ENCODE measurements at regions not wholly inside any gene's neighbourhood (a gene's known extent, or its start where the extent isn't known, plus 50 kb on each side); places are given as distances from the start of the nearest gene placed in this dataset.

DNA sequence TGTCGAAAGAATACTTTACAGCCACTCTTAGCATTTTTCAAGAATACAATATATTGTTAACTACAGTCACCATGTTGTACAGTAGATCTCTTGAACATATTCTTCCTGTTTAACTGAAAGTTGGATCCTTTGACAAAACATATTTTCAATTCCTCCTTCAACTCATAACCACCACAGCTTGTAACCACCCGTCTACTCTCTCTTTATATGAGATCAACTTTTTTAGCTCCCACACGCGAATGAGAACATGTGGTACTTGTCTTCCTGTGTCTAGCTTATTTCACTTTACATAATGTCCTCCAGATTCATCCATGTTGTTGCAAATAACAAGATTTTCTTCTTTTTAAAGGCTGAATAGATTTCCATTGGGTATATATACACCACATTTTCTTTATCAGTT, 338.3 kb upstream of the IGFBP7 start:
- TF ChIP-seq CREB5 (CRISPR knock-in tag; IDR thresholded peaks at IDR 0.05; ENCODE audit: low read depth): no peak
- TF ChIP-seq RARB (CRISPR knock-in tag; IDR thresholded peaks at IDR 0.05): no peak
- TF ChIP-seq CSDC2 (CRISPR knock-in tag; IDR thresholded peaks at IDR 0.05): no peak
- TF ChIP-seq, protein P1, sequence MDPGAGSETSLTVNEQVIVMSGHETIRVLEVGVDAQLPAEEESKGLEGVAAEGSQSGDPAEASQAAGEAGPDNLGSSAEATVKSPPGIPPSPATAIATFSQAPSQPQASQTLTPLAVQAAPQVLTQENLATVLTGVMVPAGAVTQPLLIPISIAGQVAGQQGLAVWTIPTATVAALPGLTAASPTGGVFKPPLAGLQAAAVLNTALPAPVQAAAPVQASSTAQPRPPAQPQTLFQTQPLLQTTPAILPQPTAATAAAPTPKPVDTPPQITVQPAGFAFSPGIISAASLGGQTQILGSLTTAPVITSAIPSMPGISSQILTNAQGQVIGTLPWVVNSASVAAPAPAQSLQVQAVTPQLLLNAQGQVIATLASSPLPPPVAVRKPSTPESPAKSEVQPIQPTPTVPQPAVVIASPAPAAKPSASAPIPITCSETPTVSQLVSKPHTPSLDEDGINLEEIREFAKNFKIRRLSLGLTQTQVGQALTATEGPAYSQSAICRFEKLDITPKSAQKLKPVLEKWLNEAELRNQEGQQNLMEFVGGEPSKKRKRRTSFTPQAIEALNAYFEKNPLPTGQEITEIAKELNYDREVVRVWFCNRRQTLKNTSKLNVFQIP (CRISPR knock-in tag; IDR thresholded peaks at IDR 0.05; ENCODE audit: borderline replicate concordance, low read depth): no peak
- TF ChIP-seq BACH2 (CRISPR knock-in tag; IDR thresholded peaks at IDR 0.05; ENCODE audit: borderline replicate concordance): no peak
- ATAC-seq: no peak

DNA sequence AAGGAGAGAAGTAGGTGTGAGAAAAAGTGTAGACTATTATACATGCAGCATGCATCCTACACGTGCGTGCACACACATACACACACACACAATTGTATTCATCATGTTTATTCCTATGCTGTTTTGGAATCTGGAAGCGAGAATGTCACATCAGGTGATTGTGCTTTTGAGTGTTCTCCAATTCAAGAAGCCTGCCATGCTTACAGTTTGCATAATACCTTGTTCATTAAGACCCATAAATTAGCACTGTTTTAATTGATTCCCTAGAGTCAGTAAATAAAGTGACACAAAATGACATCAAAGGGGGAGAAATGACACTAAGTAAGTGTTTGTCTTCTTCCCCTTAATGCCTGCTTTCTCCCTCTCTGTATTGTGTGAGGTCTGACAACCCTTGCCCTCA, 336.1 kb upstream of the IGFBP7 start:
- TF ChIP-seq CSDC2 (CRISPR knock-in tag; IDR thresholded peaks at IDR 0.05): no peak
- TF ChIP-seq OSR1 (CRISPR knock-in tag; IDR thresholded peaks at IDR 0.05): no peak
- no peak for TF ChIP-seq TOX (CRISPR knock-in tag; IDR thresholded peaks at IDR 0.05; ENCODE audit: borderline replicate concordance)
- TF ChIP-seq ZC3H10 (CRISPR knock-in tag; IDR thresholded peaks at IDR 0.05): no peak
- ATAC-seq: no peak

DNA sequence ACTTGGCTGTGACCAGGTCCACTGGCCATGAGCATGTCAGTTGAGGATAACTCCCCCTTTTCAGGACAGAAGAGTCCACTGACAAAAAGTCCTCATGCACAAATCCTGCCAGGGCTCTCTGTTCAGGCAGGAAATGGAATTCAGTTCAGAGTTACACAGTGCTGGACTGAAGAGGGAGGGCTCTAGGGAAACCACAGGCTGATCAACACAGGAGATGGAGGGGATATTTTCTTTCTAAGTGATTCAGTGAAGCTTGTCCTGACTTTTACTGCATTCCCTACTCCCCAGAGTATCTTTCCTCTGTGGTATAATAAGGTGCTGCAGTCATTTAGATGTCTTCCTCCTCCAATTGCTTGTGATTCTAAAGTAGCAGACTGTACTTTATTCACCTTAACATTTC, 335.5 kb upstream of the IGFBP7 start:
- ATAC-seq: no peak
- no peak for TF ChIP-seq TSHZ2 (CRISPR knock-in tag; IDR thresholded peaks at IDR 0.05)
- no peak for TF ChIP-seq OSR1 (CRISPR knock-in tag; IDR thresholded peaks at IDR 0.05)
- TF ChIP-seq ARNTL (CRISPR knock-in tag; IDR thresholded peaks at IDR 0.05; ENCODE audit: borderline replicate concordance, low read depth): no peak
- TF ChIP-seq BACH2 (CRISPR knock-in tag; IDR thresholded peaks at IDR 0.05; ENCODE audit: borderline replicate concordance): no peak
- TF ChIP-seq ZFP30 (CRISPR knock-in tag; IDR thresholded peaks at IDR 0.05): no peak
- TF ChIP-seq, protein P1 (CRISPR knock-in tag; IDR thresholded peaks at IDR 0.05; ENCODE audit: borderline replicate concordance, low read depth): no peak
- TF ChIP-seq GLIS3 (CRISPR knock-in tag; IDR thresholded peaks at IDR 0.05): no peak
- no peak for TF ChIP-seq ZNF565 (CRISPR knock-in tag; conservative IDR thresholded peaks at IDR 0.05; ENCODE audit: low read depth)
- TF ChIP-seq CREB5 (CRISPR knock-in tag; IDR thresholded peaks at IDR 0.05; ENCODE audit: low read depth): no peak
- no peak for TF ChIP-seq SNAI2 (CRISPR knock-in tag; IDR thresholded peaks at IDR 0.05)
- TF ChIP-seq ISL1 (CRISPR knock-in tag; IDR thresholded peaks at IDR 0.05): no peak
- TF ChIP-seq TOX (CRISPR knock-in tag; IDR thresholded peaks at IDR 0.05; ENCODE audit: borderline replicate concordance): no peak

- ATAC-seq: no peak
- no peak for TF ChIP-seq ZFP3 (CRISPR knock-in tag; IDR thresholded peaks at IDR 0.05)
- TF ChIP-seq ZC3H10 (CRISPR knock-in tag; IDR thresholded peaks at IDR 0.05): no peak
- TF ChIP-seq ISL1 (CRISPR knock-in tag; IDR thresholded peaks at IDR 0.05): no peak
- no peak for TF ChIP-seq CSDC2 (CRISPR knock-in tag; IDR thresholded peaks at IDR 0.05)
- no peak for TF ChIP-seq PPARA (CRISPR knock-in tag; IDR thresholded peaks at IDR 0.05; ENCODE audit: borderline replicate concordance)
- TF ChIP-seq RARB (CRISPR knock-in tag; IDR thresholded peaks at IDR 0.05): no peak
- TF ChIP-seq ZNF565 (CRISPR knock-in tag; conservative IDR thresholded peaks at IDR 0.05; ENCODE audit: low read depth): no peak
- TF ChIP-seq OSR1 (CRISPR knock-in tag; IDR thresholded peaks at IDR 0.05): no peak
- no peak for TF ChIP-seq GLIS3 (CRISPR knock-in tag; IDR thresholded peaks at IDR 0.05)
- TF ChIP-seq, protein P2, sequence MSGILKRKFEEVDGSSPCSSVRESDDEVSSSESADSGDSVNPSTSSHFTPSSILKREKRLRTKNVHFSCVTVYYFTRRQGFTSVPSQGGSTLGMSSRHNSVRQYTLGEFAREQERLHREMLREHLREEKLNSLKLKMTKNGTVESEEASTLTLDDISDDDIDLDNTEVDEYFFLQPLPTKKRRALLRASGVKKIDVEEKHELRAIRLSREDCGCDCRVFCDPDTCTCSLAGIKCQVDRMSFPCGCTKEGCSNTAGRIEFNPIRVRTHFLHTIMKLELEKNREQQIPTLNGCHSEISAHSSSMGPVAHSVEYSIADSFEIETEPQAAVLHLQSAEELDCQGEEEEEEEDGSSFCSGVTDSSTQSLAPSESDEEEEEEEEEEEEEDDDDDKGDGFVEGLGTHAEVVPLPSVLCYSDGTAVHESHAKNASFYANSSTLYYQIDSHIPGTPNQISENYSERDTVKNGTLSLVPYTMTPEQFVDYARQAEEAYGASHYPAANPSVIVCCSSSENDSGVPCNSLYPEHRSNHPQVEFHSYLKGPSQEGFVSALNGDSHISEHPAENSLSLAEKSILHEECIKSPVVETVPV (CRISPR knock-in tag; IDR thresholded peaks at IDR 0.05): no peak
- TF ChIP-seq TCF4 (CRISPR knock-in tag; IDR thresholded peaks at IDR 0.05; ENCODE audit: borderline replicate concordance): no peak
- TF ChIP-seq CREB5 (CRISPR knock-in tag; IDR thresholded peaks at IDR 0.05; ENCODE audit: low read depth): no peak
- no peak for TF ChIP-seq ZNF70 (CRISPR knock-in tag; IDR thresholded peaks at IDR 0.05)
- TF ChIP-seq BACH2 (CRISPR knock-in tag; IDR thresholded peaks at IDR 0.05; ENCODE audit: borderline replicate concordance): no peak
- TF ChIP-seq, protein P1 (CRISPR knock-in tag; IDR thresholded peaks at IDR 0.05; ENCODE audit: borderline replicate concordance, low read depth): no peak
- no peak for TF ChIP-seq SNAI2 (CRISPR knock-in tag; IDR thresholded peaks at IDR 0.05)
These were observed 334.5 kb upstream of the IGFBP7 start for GRCh38 chr4:57444671-57445070.

Measured in SK-N-SH treated with all-trans-retinoic acid at 6 μM for 48 hours (cell line).